WTC11 (cell line): ENCODE measurements at regions not wholly inside any gene's neighbourhood (a gene's known extent, or its start where the extent isn't known, plus 50 kb on each side); places are given as distances from the start of the nearest gene placed in this dataset.

Experiments
- ATAC-seq: fragments of 200-7000 bp; cut with Tn5 transposase; 2 replicates; pipeline ENCODE4 v1.10.0; 2021; ENCODE audit warnings: mild to moderate bottlenecking, moderate library complexity
- CTCF ChIA-PET: fragments of 300-600 bp; sonication (Branson Sonifier 250); formaldehyde crosslinking; loops from one replicate; lab custom pipeline; 2021; ENCODE audit warnings: antibody characterized with exemption; lab: Charles Lee
- POLR2A ChIA-PET: fragments of 350-600 bp; sonication (Branson Sonifier 250); formaldehyde crosslinking; loops from one replicate; lab custom pipeline; 2021; ENCODE audit warnings: antibody characterized with exemption; lab: Charles Lee
- DNase-seq: peaks from one replicate; pipeline ENCODE4 v3.0.0; 2021; ENCODE audit warnings: low spot score
- H3K27ac Mint-ChIP-seq: 2 replicates; pipeline ENCODE4 v1.8.0; 2021; ENCODE audit warnings: mixed read lengths
- H3K27me3 Mint-ChIP-seq: 2 replicates; pipeline ENCODE4 v1.8.0; 2021; ENCODE audit warnings: low read depth, mild to moderate bottlenecking, moderate library complexity, mixed read lengths
- H3K36me3 Mint-ChIP-seq: 2 replicates; pipeline ENCODE4 v1.8.0; 2021; ENCODE audit warnings: mixed read lengths
- H3K4me1 Mint-ChIP-seq: 2 replicates; pipeline ENCODE4 v1.8.0; 2022; ENCODE audit warnings: mixed read lengths
- H3K4me3 Mint-ChIP-seq: 2 replicates; pipeline ENCODE4 v1.8.0; 2021; ENCODE audit warnings: mild to moderate bottlenecking, moderate library complexity, mixed read lengths
- H3K9me3 Mint-ChIP-seq: 2 replicates; pipeline ENCODE4 v1.8.0; 2021; ENCODE audit warnings: mixed read lengths
- ERG ChIP-seq: fragments of 250-450 bp; sonication (Bioruptor Pico); IDR thresholded peaks from 2 replicates; pipeline ENCODE4 v1.8.0; 2021; ENCODE audit warnings: mild to moderate bottlenecking
- ESRRA ChIP-seq: sonication (generic); formaldehyde crosslinking; IDR thresholded peaks from 2 replicates; pipeline ENCODE4 v1.8.1; 2022; ENCODE audit warnings: mild to moderate bottlenecking, missing genetic modification reagents, borderline replicate concordance
- ETV6 ChIP-seq: sonication (generic); formaldehyde crosslinking; IDR thresholded peaks from 2 replicates; pipeline ENCODE4 v1.8.1; 2022; ENCODE audit warnings: mild to moderate bottlenecking, missing genetic modification reagents
- FOXJ3 ChIP-seq: sonication (generic); formaldehyde crosslinking; IDR thresholded peaks from 2 replicates; pipeline ENCODE4 v1.9.0; 2021; ENCODE audit warnings: missing genetic modification reagents, mild to moderate bottlenecking, borderline replicate concordance
- FOXK1 ChIP-seq: sonication (generic); formaldehyde crosslinking; IDR thresholded peaks from 2 replicates; pipeline ENCODE4 v1.8.0; 2022; ENCODE audit warnings: mild to moderate bottlenecking, moderate library complexity, missing genetic modification reagents
- GTF2I ChIP-seq: fragments of 250-450 bp; sonication (Bioruptor Pico); conservative IDR thresholded peaks from 2 replicates; pipeline ENCODE4 v1.4.0; 2021; ENCODE audit warnings: mild to moderate bottlenecking
- HMGA2 ChIP-seq: fragments of 250-450 bp; sonication (Bioruptor Pico); IDR thresholded peaks from 2 replicates; pipeline ENCODE4 v1.4.0; 2021; ENCODE audit warnings: mild to moderate bottlenecking, moderate library complexity
- JUN ChIP-seq: sonication (generic); formaldehyde crosslinking; IDR thresholded peaks from 2 replicates; pipeline ENCODE4 v1.8.0; 2023; ENCODE audit warnings: mild to moderate bottlenecking, missing genetic modification reagents
- MAX ChIP-seq: sonication (generic); formaldehyde crosslinking; IDR thresholded peaks from 2 replicates; pipeline ENCODE4 v1.8.0; 2022; ENCODE audit warnings: mild to moderate bottlenecking, missing genetic modification reagents
- NFYB ChIP-seq: sonication (generic); formaldehyde crosslinking; conservative IDR thresholded peaks from 2 replicates; pipeline ENCODE4 v1.8.0; 2022; ENCODE audit warnings: low read depth, missing genetic modification reagents
- NR1H2 ChIP-seq: sonication (generic); formaldehyde crosslinking; IDR thresholded peaks from 2 replicates; pipeline ENCODE4 v1.9.0; 2021; ENCODE audit warnings: mild to moderate bottlenecking, moderate library complexity, missing genetic modification reagents
- OVOL2 ChIP-seq: fragments of 250-450 bp; sonication (Bioruptor Pico); IDR thresholded peaks from 2 replicates; pipeline ENCODE4 v1.9.0; 2021; ENCODE audit warnings: mild to moderate bottlenecking, borderline replicate concordance
- RELA ChIP-seq: sonication (generic); formaldehyde crosslinking; IDR thresholded peaks from 2 replicates; pipeline ENCODE4 v1.8.1; 2022; ENCODE audit warnings: missing genetic modification reagents, mild to moderate bottlenecking, borderline replicate concordance
- TCF7 ChIP-seq: sonication (generic); formaldehyde crosslinking; IDR thresholded peaks from 2 replicates; pipeline ENCODE4 v1.8.0; 2022; ENCODE audit warnings: mild to moderate bottlenecking, low read depth, missing genetic modification reagents, moderate library complexity
- TEAD1 ChIP-seq: sonication (generic); formaldehyde crosslinking; IDR thresholded peaks from 2 replicates; pipeline ENCODE4 v1.8.0; 2022; ENCODE audit warnings: mild to moderate bottlenecking, missing genetic modification reagents
- ZNF121 ChIP-seq: sonication (generic); formaldehyde crosslinking; IDR thresholded peaks from 2 replicates; pipeline ENCODE4 v1.8.0; 2023; ENCODE audit warnings: missing genetic modification reagents
- ZNF219 ChIP-seq: sonication (generic); formaldehyde crosslinking; IDR thresholded peaks from 2 replicates; pipeline ENCODE4 v1.8.0; 2023; ENCODE audit warnings: missing genetic modification reagents, mild to moderate bottlenecking, borderline replicate concordance
- ZNF232 ChIP-seq: sonication (generic); formaldehyde crosslinking; IDR thresholded peaks from 2 replicates; pipeline ENCODE4 v1.8.0; 2022; ENCODE audit warnings: mild to moderate bottlenecking, missing genetic modification reagents
- ZNF425 ChIP-seq: fragments of 250-450 bp; sonication (Bioruptor Pico); conservative IDR thresholded peaks from 2 replicates; pipeline ENCODE4 v1.9.0; 2021; ENCODE audit warnings: mild to moderate bottlenecking
- ZNF671 ChIP-seq: fragments of 250-450 bp; sonication (Bioruptor Pico); IDR thresholded peaks from 2 replicates; pipeline ENCODE4 v1.8.0; 2021; ENCODE audit warnings: mild to moderate bottlenecking
- TF ChIP-seq, protein P1 (sequence below): sonication (generic); formaldehyde crosslinking; IDR thresholded peaks from 2 replicates; pipeline ENCODE4 v1.8.0; 2023; ENCODE audit warnings: mild to moderate bottlenecking, missing genetic modification reagents
- TF ChIP-seq, protein P2 (sequence below): sonication (generic); formaldehyde crosslinking; IDR thresholded peaks from 2 replicates; pipeline ENCODE4 v1.8.0; 2023; ENCODE audit warnings: missing genetic modification reagents
- TF ChIP-seq, protein P3 (sequence below): sonication (generic); formaldehyde crosslinking; conservative IDR thresholded peaks from 2 replicates; pipeline ENCODE4 v1.8.1; 2022; ENCODE audit warnings: mild to moderate bottlenecking, missing genetic modification reagents
- TF ChIP-seq, protein P4 (sequence below): sonication (generic); formaldehyde crosslinking; IDR thresholded peaks from 2 replicates; pipeline ENCODE4 v1.8.1; 2023; ENCODE audit warnings: mild to moderate bottlenecking, missing genetic modification reagents, moderate library complexity

- TF ChIP-seq FOXK1 (CRISPR knock-in tag) (no peak), HMGA2 (no peak), TEAD1 (CRISPR knock-in tag) (no peak), ZNF671 (CRISPR knock-in tag) (no peak), NFYB (CRISPR knock-in tag) (no peak), OVOL2 (CRISPR knock-in tag) (no peak), ZNF219 (CRISPR knock-in tag) (no peak), ESRRA (CRISPR knock-in tag) (no peak)
- TF ChIP-seq, protein P1, sequence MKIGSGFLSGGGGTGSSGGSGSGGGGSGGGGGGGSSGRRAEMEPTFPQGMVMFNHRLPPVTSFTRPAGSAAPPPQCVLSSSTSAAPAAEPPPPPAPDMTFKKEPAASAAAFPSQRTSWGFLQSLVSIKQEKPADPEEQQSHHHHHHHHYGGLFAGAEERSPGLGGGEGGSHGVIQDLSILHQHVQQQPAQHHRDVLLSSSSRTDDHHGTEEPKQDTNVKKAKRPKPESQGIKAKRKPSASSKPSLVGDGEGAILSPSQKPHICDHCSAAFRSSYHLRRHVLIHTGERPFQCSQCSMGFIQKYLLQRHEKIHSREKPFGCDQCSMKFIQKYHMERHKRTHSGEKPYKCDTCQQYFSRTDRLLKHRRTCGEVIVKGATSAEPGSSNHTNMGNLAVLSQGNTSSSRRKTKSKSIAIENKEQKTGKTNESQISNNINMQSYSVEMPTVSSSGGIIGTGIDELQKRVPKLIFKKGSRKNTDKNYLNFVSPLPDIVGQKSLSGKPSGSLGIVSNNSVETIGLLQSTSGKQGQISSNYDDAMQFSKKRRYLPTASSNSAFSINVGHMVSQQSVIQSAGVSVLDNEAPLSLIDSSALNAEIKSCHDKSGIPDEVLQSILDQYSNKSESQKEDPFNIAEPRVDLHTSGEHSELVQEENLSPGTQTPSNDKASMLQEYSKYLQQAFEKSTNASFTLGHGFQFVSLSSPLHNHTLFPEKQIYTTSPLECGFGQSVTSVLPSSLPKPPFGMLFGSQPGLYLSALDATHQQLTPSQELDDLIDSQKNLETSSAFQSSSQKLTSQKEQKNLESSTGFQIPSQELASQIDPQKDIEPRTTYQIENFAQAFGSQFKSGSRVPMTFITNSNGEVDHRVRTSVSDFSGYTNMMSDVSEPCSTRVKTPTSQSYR (CRISPR knock-in tag) = no peak
- TF ChIP-seq, protein P2, sequence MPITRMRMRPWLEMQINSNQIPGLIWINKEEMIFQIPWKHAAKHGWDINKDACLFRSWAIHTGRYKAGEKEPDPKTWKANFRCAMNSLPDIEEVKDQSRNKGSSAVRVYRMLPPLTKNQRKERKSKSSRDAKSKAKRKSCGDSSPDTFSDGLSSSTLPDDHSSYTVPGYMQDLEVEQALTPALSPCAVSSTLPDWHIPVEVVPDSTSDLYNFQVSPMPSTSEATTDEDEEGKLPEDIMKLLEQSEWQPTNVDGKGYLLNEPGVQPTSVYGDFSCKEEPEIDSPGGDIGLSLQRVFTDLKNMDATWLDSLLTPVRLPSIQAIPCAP (CRISPR knock-in tag) = no peak
- CTCF ChIA-PET = interaction anchor here (1.5 kb wide), 1 partner anchor 69 kb away, joined by 3 read pairs; no protein-coding TSS in a partner anchor
- Mint-ChIP-seq H3K9me3 (peaks cover 26% of the 10 kb centered on the region), H3K4me1 (peaks cover 5% of the 10 kb centered on the region), H3K27ac (no peak overlapping the region), H3K27me3 (peaks cover 6% of the 10 kb centered on the region), H3K4me3 (no peak overlapping the region), H3K36me3 (peaks cover 7% of the 10 kb centered on the region; the same call in 1 of the 2 replicates)
- POLR2A ChIA-PET = no interaction called here
- DNase-seq (no peak), ATAC-seq (no peak)
These were observed 113.3 kb upstream of the ALKAL2 start for GRCh38 chr2:401019-401679.

- DNase-seq = no peak
- Mint-ChIP-seq H3K27ac (no peak overlapping the region), H3K36me3 (no peaks in the 10 kb centered on the region), H3K4me3 (no peak overlapping the region), H3K27me3 (no peaks in the 10 kb centered on the region), H3K9me3 (peaks cover 5% of the 10 kb centered on the region)
- ATAC-seq = no peak
- CTCF ChIA-PET = no interaction called here
- POLR2A ChIA-PET = no interaction called here
- TF ChIP-seq RELA (CRISPR knock-in tag) (no peak), ZNF425 (CRISPR knock-in tag) (no peak), ZNF121 (CRISPR knock-in tag) (no peak), TCF7 (CRISPR knock-in tag) (no peak), FOXJ3 (CRISPR knock-in tag) (no peak), MAX (CRISPR knock-in tag) (no peak), ZNF232 (CRISPR knock-in tag) (no peak), JUN (CRISPR knock-in tag) (no peak), GTF2I (no peak), ERG (CRISPR knock-in tag) (no peak), ETV6 (CRISPR knock-in tag) (no peak), NR1H2 (no peak)
- TF ChIP-seq, protein P3, sequence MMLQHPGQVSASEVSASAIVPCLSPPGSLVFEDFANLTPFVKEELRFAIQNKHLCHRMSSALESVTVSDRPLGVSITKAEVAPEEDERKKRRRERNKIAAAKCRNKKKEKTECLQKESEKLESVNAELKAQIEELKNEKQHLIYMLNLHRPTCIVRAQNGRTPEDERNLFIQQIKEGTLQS (CRISPR knock-in tag) = no peak
- TF ChIP-seq, protein P4, sequence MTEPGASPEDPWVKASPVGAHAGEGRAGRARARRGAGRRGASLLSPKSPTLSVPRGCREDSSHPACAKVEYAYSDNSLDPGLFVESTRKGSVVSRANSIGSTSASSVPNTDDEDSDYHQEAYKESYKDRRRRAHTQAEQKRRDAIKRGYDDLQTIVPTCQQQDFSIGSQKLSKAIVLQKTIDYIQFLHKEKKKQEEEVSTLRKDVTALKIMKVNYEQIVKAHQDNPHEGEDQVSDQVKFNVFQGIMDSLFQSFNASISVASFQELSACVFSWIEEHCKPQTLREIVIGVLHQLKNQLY = no peak
- TF ChIP-seq, all 79 proteins: peak for 0
- peaks cover 5% of the 10 kb centered on the region for H3K4me1 Mint-ChIP-seq
These were observed 110.0 kb upstream of the ALKAL2 start for GRCh38 chr2:397926-398325.
